GM12801 (cell line): ENCODE measurements at regions not wholly inside any gene's neighbourhood (a gene's known extent, or its start where the extent isn't known, plus 50 kb on each side); places are given as distances from the start of the nearest gene placed in this dataset.

Experiments
- CTCF ChIP-seq: IDR thresholded peaks from one replicate; pipeline ENCODE4 v1.5.1; 2011; ENCODE audit warnings: control low read depth; ENCODE audit not compliant: insufficient read length; ENCODE audit errors: extremely low read depth

DNA sequence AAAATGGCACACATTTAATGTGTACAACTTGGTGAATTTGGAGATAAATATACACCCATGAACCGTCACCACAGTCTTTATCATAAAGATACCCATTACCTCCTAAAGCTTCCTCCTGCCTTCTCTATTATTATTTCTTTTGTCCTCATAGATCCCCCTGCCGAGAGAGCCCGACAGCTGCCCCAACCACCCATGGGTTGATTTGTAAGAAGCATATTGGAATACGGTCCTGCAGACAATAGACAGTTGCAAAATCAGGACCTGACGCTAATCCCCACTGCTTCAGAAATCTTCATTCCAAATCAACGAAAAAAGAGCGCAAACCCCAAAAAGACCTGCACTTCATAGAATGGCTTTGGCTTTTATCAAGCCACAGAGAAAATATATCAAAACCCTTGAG lies 697.5 kb downstream of the SEMA5A start:
- TF ChIP-seq CTCF, result no peak

DNA sequence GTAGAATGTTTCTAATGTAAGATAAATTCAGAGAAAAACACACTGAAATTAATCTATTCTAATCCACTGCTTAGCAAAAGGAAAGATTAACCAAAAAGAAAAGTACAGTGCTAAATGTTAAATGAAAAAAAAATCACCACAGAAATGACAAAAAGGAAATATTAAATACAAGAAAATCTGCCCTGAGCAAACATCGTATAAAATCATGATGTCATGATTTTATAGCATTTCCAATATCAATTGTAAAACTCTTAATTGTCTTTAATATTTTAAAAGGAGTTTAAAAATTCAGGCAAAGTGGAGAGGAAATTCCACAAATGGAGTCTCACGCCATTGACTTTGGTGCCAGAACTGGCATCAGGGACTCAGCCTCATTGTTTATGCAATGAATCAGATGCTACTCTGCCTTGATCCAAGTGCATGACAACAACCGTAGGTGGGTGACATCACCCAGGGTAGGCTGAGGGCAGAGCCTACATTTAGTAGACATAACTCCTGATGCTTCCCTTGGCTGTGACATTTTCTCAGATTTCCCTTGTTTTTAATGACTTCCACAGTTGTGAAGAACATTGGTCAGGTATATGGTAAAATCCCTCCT lies 696.8 kb downstream of the SEMA5A start:
- no peak for TF ChIP-seq CTCF

DNA sequence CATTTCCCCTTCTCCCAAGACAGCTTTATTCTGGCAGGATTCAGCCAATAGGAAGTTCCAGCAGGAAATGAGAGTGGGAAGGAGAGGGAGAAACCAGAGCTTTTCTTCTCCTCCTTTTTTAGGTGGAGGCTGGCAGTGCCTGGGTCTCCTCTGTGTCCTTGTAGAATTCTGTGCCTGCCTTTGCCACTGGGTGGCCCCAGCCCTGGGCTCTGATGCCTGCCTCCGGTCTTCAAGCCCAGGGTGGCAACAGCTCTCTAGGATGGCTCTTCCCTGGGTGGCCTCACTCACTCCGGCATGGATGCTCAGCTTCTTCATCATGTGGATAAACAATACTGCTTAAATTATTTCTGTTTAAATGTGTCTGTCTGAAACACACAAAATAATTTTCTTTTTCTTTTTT lies 694.8 kb downstream of the SEMA5A start:
- no peak for TF ChIP-seq CTCF

DNA sequence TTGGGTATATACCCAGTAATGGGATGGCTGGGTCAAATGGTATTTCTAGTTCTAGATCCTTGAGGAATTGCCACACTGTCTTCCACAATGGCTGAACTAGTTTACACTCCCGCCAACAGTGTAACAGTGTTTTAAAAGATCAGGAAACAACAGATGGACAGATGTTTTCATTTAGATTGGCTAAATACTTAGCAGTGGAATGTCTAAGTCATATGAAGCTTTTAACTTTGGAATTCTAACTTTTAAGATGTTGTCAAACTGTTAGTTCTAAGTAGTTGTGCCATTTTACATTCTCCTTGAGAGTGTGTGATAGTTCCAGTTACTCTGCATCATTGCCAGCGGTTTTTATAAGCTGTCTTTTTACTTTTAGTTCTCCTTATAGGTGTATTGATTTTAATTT lies 688.8 kb downstream of the SEMA5A start:
- TF ChIP-seq CTCF, result no peak

- TF ChIP-seq CTCF, result no peak
Measured at GRCh38 chr5:8861764-8862163, 684.1 kb downstream of the SEMA5A start.

- no peak for TF ChIP-seq CTCF
Measured at GRCh38 chr5:8864053-8864452, 681.8 kb downstream of the SEMA5A start.

- TF ChIP-seq CTCF, result no peak
Measured at GRCh38 chr5:8865266-8865665, 680.6 kb downstream of the SEMA5A start.
